ENCODE measurements at regions not wholly inside any gene's neighbourhood (a gene's known extent, or its start where the extent isn't known, plus 50 kb on each side); places are given as distances from the start of the nearest gene placed in this dataset.

- no peak overlapping the region for H3K4me3 ChIP-seq (ENCODE audit: low read depth, low read length)
- DNase-seq (ENCODE audit: low read depth) = no peak
- no peak for TF ChIP-seq CTCF (conservative IDR thresholded peaks at IDR 0.05; ENCODE audit: low read depth, low read length)
Observed at GRCh38 chr6:37580176-37580955, 80.7 kb upstream of the CCDC167 start.

GRCh38 chr6:37579444-37580067, 79.9 kb upstream of the CCDC167 start:
- H3K4me3 ChIP-seq (ENCODE audit: low read depth, low read length) = no peak overlapping the region
- no peak for TF ChIP-seq CTCF (conservative IDR thresholded peaks at IDR 0.05; ENCODE audit: low read depth, low read length)
- no peak for DNase-seq (ENCODE audit: low read depth)

- no peak for DNase-seq (ENCODE audit: low read depth)
- no peak for TF ChIP-seq CTCF (conservative IDR thresholded peaks at IDR 0.05; ENCODE audit: low read depth, low read length)
- H3K4me3 ChIP-seq (ENCODE audit: low read depth, low read length) = no peak overlapping the region
Observed at GRCh38 chr6:37578104-37578503, 78.4 kb upstream of the CCDC167 start.

- DNase-seq (ENCODE audit: low read depth) = peak; percentile 27
- no peak overlapping the region for H3K4me3 ChIP-seq (ENCODE audit: low read depth, low read length)
- TF ChIP-seq CTCF (conservative IDR thresholded peaks at IDR 0.05; ENCODE audit: low read depth, low read length) = no peak
Observed at GRCh38 chr6:37576336-37576737, 76.6 kb upstream of the CCDC167 start.

GRCh38 chr6:37575221-37575620, 75.5 kb upstream of the CCDC167 start:
- no peak for TF ChIP-seq CTCF (conservative IDR thresholded peaks at IDR 0.05; ENCODE audit: low read depth, low read length)
- no peak overlapping the region for H3K4me3 ChIP-seq (ENCODE audit: low read depth, low read length)
- no peak for DNase-seq (ENCODE audit: low read depth)

- no peak for DNase-seq (ENCODE audit: low read depth)
- TF ChIP-seq CTCF (conservative IDR thresholded peaks at IDR 0.05; ENCODE audit: low read depth, low read length) = no peak
- no peak overlapping the region for H3K4me3 ChIP-seq (ENCODE audit: low read depth, low read length)
Observed at GRCh38 chr6:37572334-37572733, 72.6 kb upstream of the CCDC167 start.

Data from choroid plexus epithelial cell (primary cell).